Activated T-cell treated with anti-CD3 and anti-CD28 coated beads, Interleukin-2, amount 50 U/mL, for 72 hours (primary cell): ENCODE measurements at regions not wholly inside any gene's neighbourhood (a gene's known extent, or its start where the extent isn't known, plus 50 kb on each side); places are given as distances from the start of the nearest gene placed in this dataset.
A peak's percentile ranks its signal among the peaks of the same experiment; 100 is the strongest.

Experiments
- ATAC-seq, 2 donors: fragments of 150-1000 bp; cut with Tn5 transposase; replicated peaks in 1 of 2; 2 replicates each; pipeline ENCODE4 v1.10.0; 2021; ENCODE audit warnings: moderate library complexity in 2 of 2, mild to moderate bottlenecking in 1 of 2
- DNase-seq, 2 donors: peaks; one replicate each; pipeline ENCODE4 v3.0.0; 2021 to 2022; ENCODE audit warnings: mixed read lengths in 1 of 2
- H3K27ac Mint-ChIP-seq: one replicate; pipeline ENCODE4 v1.8.0; 2022; ENCODE audit warnings: mild to moderate bottlenecking, moderate library complexity, mixed read lengths
- H3K27me3 Mint-ChIP-seq: one replicate; pipeline ENCODE4 v1.8.0; 2022; ENCODE audit warnings: low read depth, mixed read lengths
- H3K36me3 Mint-ChIP-seq, 2 donors: one replicate each; pipeline ENCODE4 v1.8.0; 2022; ENCODE audit warnings: mixed read lengths in 2 of 2, mild to moderate bottlenecking in 1 of 2; ENCODE audit not compliant: insufficient read depth in 2 of 2
- H3K4me1 Mint-ChIP-seq: one replicate; pipeline ENCODE4 v1.8.0; 2022; ENCODE audit warnings: low read depth, mixed read lengths
- H3K4me3 Mint-ChIP-seq, 2 donors: one replicate each; pipeline ENCODE4 v1.8.0; 2022; ENCODE audit warnings: mild to moderate bottlenecking in 2 of 2, mixed read lengths in 2 of 2, moderate library complexity in 2 of 2
- H3K9me3 Mint-ChIP-seq, 2 donors: one replicate each; pipeline ENCODE4 v1.8.0; 2022; ENCODE audit warnings: mixed read lengths in 2 of 2

- peaks cover 0 to 2% of the 10 kb centered on the region in 2 donors for H3K36me3 Mint-ChIP-seq
- no peak for ATAC-seq
- H3K4me1 Mint-ChIP-seq, result no peaks in the 10 kb centered on the region
- no peaks in the 10 kb centered on the region for H3K9me3 Mint-ChIP-seq
- peaks cover 40% of the 10 kb centered on the region for H3K27me3 Mint-ChIP-seq
- DNase-seq, result no peak
- H3K4me3 Mint-ChIP-seq, result no peak overlapping the region
- H3K27ac Mint-ChIP-seq, result no peak overlapping the region
Observed at GRCh38 chr2:417662-418061, 129.8 kb upstream of the ALKAL2 start.

DNA sequence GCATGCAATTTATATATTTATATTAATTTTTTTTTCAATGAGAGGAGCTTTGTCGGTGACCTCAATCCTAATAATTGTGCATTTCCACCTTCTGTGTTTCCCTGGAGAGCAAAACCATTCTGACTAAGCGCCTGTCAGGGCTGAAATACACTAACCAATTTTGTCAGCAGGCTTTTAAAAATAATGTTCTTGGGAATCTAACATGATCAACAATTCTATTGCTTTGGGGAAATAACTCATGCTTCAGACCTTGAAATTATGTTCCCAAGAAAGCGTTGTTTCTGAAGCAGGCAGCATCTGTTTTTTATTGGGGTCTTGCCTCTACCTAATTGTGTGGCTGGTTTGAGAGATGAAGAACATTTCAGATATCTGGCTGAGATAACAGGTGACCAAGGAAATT lies 129.1 kb upstream of the ALKAL2 start:
- ATAC-seq (no peak), DNase-seq (no peak)
- Mint-ChIP-seq H3K4me3 (no peak overlapping the region), H3K27ac (no peak overlapping the region), H3K27me3 (peaks cover 44% of the 10 kb centered on the region), H3K9me3 (no peaks in the 10 kb centered on the region), H3K36me3 (peaks cover 0 to 2% of the 10 kb centered on the region in 2 donors), H3K4me1 (no peaks in the 10 kb centered on the region)

GRCh38 chr2:415986-416610 lies 128.2 kb upstream of the ALKAL2 start:
- Mint-ChIP-seq H3K4me3 (no peak overlapping the region), H3K36me3 (peaks cover 0 to 2% of the 10 kb centered on the region in 2 donors), H3K4me1 (no peaks in the 10 kb centered on the region), H3K9me3 (no peaks in the 10 kb centered on the region), H3K27ac (no peak overlapping the region), H3K27me3 (peaks cover 47% of the 10 kb centered on the region)
- DNase-seq, result no peak
- ATAC-seq, result peak in 1 of 2 donors; percentile 53

GRCh38 chr2:409523-409922 lies 121.6 kb upstream of the ALKAL2 start:
- no peak for DNase-seq
- Mint-ChIP-seq H3K27me3 (peaks cover 22% of the 10 kb centered on the region), H3K27ac (no peak overlapping the region), H3K36me3 (peaks cover 3 to 5% of the 10 kb centered on the region in 2 donors), H3K4me1 (no peaks in the 10 kb centered on the region), H3K9me3 (peaks cover 12 to 16% of the 10 kb centered on the region in 2 donors), H3K4me3 (no peak overlapping the region)
- ATAC-seq, result no peak

DNA sequence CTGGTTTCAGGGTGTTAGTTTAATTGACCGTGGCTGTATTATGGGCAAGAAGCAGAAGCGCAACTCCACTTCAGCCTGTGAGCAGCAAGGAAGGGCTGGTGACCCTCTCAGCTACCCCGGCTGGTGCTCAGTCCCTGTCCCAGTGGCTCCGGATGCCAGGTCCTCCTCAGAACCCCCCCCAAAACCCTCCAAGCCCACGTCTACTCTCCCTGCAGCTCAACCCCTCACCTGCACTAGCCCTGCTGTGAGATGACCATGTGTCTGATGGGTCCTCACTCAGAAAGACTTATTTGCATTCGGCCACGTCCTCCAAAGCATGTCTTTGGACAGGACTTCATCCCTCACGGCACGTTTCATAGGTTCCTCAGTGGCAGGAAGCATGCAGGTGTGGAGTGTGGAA lies 119.7 kb upstream of the ALKAL2 start:
- H3K4me1 Mint-ChIP-seq, result no peaks in the 10 kb centered on the region
- H3K27ac Mint-ChIP-seq, result no peak overlapping the region
- no peak for DNase-seq
- H3K4me3 Mint-ChIP-seq, result no peak overlapping the region
- peaks cover 12 to 17% of the 10 kb centered on the region in 2 donors for H3K9me3 Mint-ChIP-seq
- ATAC-seq, result no peak
- peaks cover 3 to 7% of the 10 kb centered on the region in 2 donors for H3K36me3 Mint-ChIP-seq
- H3K27me3 Mint-ChIP-seq, result peaks cover 16% of the 10 kb centered on the region

GRCh38 chr2:406876-407275 lies 119.0 kb upstream of the ALKAL2 start:
- Mint-ChIP-seq H3K9me3 (peaks cover 12 to 17% of the 10 kb centered on the region in 2 donors), H3K27ac (no peak overlapping the region), H3K27me3 (peaks cover 11% of the 10 kb centered on the region), H3K4me1 (no peaks in the 10 kb centered on the region), H3K36me3 (peaks cover 3 to 7% of the 10 kb centered on the region in 2 donors), H3K4me3 (no peak overlapping the region)
- ATAC-seq (no peak), DNase-seq (no peak)

GRCh38 chr2:406231-406630 lies 118.3 kb upstream of the ALKAL2 start:
- Mint-ChIP-seq H3K9me3 (peaks cover 12 to 17% of the 10 kb centered on the region in 2 donors), H3K4me1 (no peaks in the 10 kb centered on the region), H3K27ac (no peak overlapping the region), H3K36me3 (peaks cover 3 to 7% of the 10 kb centered on the region in 2 donors), H3K4me3 (no peak overlapping the region), H3K27me3 (peaks cover 9% of the 10 kb centered on the region)
- DNase-seq (no peak), ATAC-seq (no peak)

DNA sequence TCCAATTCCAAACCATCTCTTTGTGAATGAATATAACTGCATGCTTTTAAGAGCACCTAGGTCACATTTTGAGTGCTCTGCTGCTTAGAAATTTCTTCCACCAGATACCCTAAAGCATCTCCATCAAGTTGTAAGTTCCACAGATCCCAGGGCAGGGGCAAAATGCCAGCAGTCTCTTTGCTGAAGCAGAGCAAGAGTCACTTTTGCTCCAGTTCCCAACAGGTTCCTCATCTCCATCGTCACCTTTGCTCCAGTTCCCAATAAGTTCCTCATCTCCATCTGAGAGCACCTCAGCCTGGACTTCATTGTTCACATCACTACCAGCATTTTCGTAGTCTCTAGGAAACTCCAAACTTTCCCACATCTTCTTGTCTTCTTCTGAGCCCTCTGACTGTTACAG lies 116.7 kb upstream of the ALKAL2 start:
- Mint-ChIP-seq H3K27me3 (peaks cover 3% of the 10 kb centered on the region), H3K9me3 (peaks cover 4 to 7% of the 10 kb centered on the region in 2 donors), H3K27ac (no peak overlapping the region), H3K36me3 (peaks cover 3 to 7% of the 10 kb centered on the region in 2 donors), H3K4me1 (no peaks in the 10 kb centered on the region), H3K4me3 (no peak overlapping the region)
- DNase-seq (no peak), ATAC-seq (no peak)

DNA sequence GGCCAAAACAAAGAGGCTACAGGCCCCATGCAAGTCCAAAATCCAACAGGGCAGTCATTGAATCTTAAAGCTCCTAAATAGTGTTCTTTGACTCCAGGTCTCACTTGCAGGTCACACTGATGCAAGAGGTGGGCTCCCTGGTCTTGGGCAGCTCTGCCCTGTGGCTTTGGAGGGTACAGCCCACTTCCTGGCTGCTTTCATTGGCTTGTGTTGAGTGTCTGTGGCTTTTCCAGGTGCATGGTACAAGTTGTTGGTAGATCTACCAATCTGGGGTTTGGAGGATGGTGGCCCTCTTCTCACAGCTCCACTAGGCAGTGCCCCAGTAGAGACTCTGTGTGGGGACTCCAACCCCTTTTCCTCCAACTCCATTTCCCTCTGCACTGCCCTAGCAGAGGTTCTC lies 115.8 kb upstream of the ALKAL2 start:
- ATAC-seq (no peak), DNase-seq (no peak)
- peaks cover 3 to 5% of the 10 kb centered on the region in 2 donors for H3K9me3 Mint-ChIP-seq
- H3K27ac Mint-ChIP-seq, result no peak overlapping the region
- H3K36me3 Mint-ChIP-seq, result peaks cover 3 to 7% of the 10 kb centered on the region in 2 donors
- H3K4me1 Mint-ChIP-seq, result no peaks in the 10 kb centered on the region
- H3K4me3 Mint-ChIP-seq, result no peak overlapping the region
- H3K27me3 Mint-ChIP-seq, result no peaks in the 10 kb centered on the region

DNA sequence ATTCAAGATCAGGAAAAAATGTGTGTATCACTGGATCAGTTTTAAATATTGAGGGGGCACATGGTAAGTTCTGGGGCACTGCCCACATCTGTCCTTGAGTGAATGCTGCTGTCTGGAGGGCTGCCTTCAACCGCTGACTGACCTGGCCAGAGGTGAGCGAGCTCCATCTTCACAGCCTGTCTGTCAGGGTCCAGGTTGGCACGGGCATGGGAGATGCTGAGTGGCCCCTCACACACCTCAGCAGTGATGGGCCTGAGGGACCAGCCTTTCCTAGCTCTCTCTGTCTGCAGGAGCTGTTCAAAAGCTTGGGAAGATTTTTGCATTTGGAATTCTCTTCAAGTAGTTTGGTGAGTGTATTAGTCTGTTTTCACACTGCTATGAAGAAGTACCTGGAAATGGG lies 114.8 kb upstream of the ALKAL2 start:
- Mint-ChIP-seq H3K27me3 (no peaks in the 10 kb centered on the region), H3K27ac (no peak overlapping the region), H3K4me3 (no peak overlapping the region), H3K9me3 (peaks cover 3 to 5% of the 10 kb centered on the region in 2 donors), H3K36me3 (peaks cover 3 to 7% of the 10 kb centered on the region in 2 donors), H3K4me1 (no peaks in the 10 kb centered on the region)
- DNase-seq (no peak), ATAC-seq (no peak)

DNA sequence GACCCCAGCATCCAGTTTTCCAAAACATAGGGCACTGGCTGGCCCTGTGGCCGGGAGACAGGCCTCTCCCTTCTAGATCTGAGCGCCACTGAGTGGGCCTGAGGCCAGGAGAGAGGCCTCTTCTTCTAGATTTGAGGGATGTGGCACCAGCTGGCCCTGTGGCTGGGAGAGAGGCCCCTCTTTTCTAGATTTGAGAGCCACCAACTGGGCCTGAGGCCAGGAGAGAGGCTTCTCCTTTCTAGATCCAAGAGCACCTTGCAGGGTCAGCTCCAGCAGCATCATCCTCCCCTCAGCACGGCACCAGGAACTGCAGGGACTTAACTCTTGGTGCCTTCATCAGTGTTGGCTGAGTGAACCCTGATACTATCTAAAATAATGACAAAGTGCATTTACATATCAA lies 114.3 kb upstream of the ALKAL2 start:
- DNase-seq, result no peak
- no peaks in the 10 kb centered on the region for H3K4me1 Mint-ChIP-seq
- peaks cover 3 to 7% of the 10 kb centered on the region in 2 donors for H3K36me3 Mint-ChIP-seq
- no peak for ATAC-seq
- H3K4me3 Mint-ChIP-seq, result no peak overlapping the region
- peaks cover 3 to 5% of the 10 kb centered on the region in 2 donors for H3K9me3 Mint-ChIP-seq
- H3K27ac Mint-ChIP-seq, result no peak overlapping the region
- no peaks in the 10 kb centered on the region for H3K27me3 Mint-ChIP-seq

DNA sequence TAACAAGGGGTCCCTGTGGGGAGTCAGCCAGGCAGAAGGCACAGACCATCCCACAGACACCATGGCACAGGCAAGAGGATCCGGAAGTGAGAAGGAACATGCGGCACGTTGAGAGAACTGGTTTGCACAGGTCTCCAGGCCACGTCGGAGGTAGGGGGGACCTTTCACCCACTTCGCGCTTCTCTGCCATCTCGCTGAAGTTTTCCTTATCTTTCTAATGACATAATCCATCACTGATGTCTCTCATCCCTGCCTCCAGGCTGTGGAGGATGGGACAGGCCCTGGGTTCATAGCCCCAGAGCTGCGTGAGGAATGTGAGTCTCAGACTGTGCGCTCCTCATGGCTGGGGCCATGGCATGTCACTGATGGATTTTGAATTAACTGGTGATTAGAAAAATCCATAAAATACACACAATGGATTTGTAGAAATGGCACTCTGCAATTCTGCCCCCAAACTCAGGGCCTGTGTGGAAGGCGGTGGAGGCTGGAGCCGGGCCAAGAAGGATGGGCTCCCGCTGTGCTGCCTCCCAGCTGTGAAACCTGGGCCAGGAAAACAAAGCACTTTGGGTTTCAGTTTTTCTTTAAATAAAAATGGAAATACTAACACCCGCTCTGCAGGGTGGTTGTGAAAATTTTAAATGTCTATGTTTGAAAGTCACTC lies 113.3 kb upstream of the ALKAL2 start:
- Mint-ChIP-seq H3K27ac (no peak overlapping the region), H3K9me3 (peaks cover 3 to 5% of the 10 kb centered on the region in 2 donors), H3K4me3 (no peak overlapping the region), H3K36me3 (peaks cover 3 to 7% of the 10 kb centered on the region in 2 donors), H3K27me3 (no peaks in the 10 kb centered on the region), H3K4me1 (no peaks in the 10 kb centered on the region)
- no peak for ATAC-seq
- no peak for DNase-seq

DNA sequence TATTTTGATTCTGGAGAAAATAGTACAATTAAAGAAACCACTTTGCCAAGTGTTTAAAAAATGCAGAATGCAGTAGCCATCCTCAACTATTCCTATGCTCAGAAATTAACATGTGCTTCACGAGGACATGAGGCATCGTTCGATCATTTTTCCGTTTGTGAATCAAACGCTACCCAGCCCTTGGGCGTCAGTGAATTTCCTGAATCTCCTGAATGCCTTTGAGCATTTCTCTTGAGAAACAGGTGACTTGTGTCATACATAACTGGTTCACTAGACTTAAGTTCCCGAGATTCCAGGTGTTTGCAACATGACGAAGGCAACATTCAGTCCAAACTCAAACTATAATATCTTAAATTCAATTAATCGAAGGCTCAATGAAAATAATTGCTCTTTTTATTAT lies 110.0 kb upstream of the ALKAL2 start:
- Mint-ChIP-seq H3K27me3 (no peaks in the 10 kb centered on the region), H3K9me3 (no peaks in the 10 kb centered on the region), H3K4me1 (peaks cover 13% of the 10 kb centered on the region), H3K4me3 (no peak overlapping the region), H3K36me3 (peaks cover 0 to under 1% of the 10 kb centered on the region in 2 donors), H3K27ac (no peak overlapping the region)
- DNase-seq (no peak), ATAC-seq (no peak)

DNA sequence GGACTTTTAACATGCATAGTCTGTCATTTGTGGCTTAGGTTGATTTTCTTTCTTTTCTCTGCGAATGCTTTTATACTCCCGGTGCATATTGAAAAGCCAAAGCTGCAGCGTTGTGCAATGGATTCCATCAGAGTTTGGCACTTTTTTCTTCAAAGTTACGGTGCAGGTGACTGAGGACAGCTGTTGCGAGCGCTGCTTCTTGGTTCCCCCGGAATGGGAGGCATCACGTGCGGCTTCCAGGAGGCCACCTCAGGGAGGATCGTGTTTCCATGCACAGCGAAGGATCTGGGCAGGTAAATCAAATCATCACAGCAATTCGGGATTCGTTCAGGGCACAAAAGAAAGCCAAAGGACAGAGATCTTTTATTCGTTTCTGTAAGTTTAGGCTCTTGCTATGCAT lies 109.6 kb upstream of the ALKAL2 start:
- ATAC-seq (no peak), DNase-seq (no peak)
- H3K4me1 Mint-ChIP-seq, result peaks cover 13% of the 10 kb centered on the region
- no peaks in the 10 kb centered on the region for H3K27me3 Mint-ChIP-seq
- no peaks in the 10 kb centered on the region for H3K9me3 Mint-ChIP-seq
- H3K4me3 Mint-ChIP-seq, result no peak overlapping the region
- no peaks in the 10 kb centered on the region for H3K36me3 Mint-ChIP-seq
- no peak overlapping the region for H3K27ac Mint-ChIP-seq
